B cell (primary cell): ENCODE measurements at regions not wholly inside any gene's neighbourhood (a gene's known extent, or its start where the extent isn't known, plus 50 kb on each side); places are given as distances from the start of the nearest gene placed in this dataset.

Experiments used
- ATAC-seq: fragments of 200-7000 bp; cut with Tn5 transposase; one replicate; pipeline ENCODE4 v1.10.0; 2021; ENCODE audit warnings: low read depth, mild to moderate bottlenecking, moderate number of reproducible peaks, moderate library complexity
- CTCF ChIA-PET: fragments of 350-600 bp; sonication (Branson Sonifier 250); formaldehyde crosslinking; loops from one replicate; lab custom pipeline; 2021; ENCODE audit warnings: antibody characterized with exemption, inconsistent platforms; lab: Charles Lee
- POLR2A ChIA-PET: fragments of 350-600 bp; sonication (Branson Sonifier 250); formaldehyde crosslinking; loops from one replicate; lab custom pipeline; 2021; ENCODE audit warnings: antibody characterized with exemption; lab: Charles Lee
- DNase-seq: peaks from one replicate; pipeline ENCODE4 v3.0.0; 2013
- H2AFZ ChIP-seq: 2 replicates; pipeline ENCODE4 v1.6.1; 2012; ENCODE audit warnings: mild to moderate bottlenecking, low read depth, low read length; ENCODE audit not compliant: insufficient read depth, poor library complexity, severe bottlenecking
- H3K27ac ChIP-seq, 2 donors: 1 replicate in 1 of 2; 2 replicates in 1 of 2; pipeline ENCODE4 v1.5.1; 2012 to 2013; ENCODE audit warnings: low read length in 2 of 2, mild to moderate bottlenecking in 2 of 2, moderate library complexity in 1 of 2
- H3K27me3 ChIP-seq, 4 experiments: fragments of 200-600 bp in 1 of 4; sonication (generic) in 1 of 4; replicated peaks in 1 of 4; 1 replicate in 2 of 4; 2 replicates in 2 of 4; pipeline versions ENCODE4 v1.6.1 to v1.7.0; 2013 to 2016; ENCODE audit warnings: low read length in 3 of 4, mild to moderate bottlenecking in 2 of 4, mixed read lengths in 1 of 4, moderate library complexity in 1 of 4; ENCODE audit not compliant: insufficient read depth in 4 of 4, control insufficient read depth in 3 of 4; ENCODE audit errors: control extremely low read depth in 1 of 4
- H3K36me3 ChIP-seq, 2 experiments: replicated peaks in 1 of 2; 1 replicate in 1 of 2; 2 replicates in 1 of 2; pipeline versions ENCODE4 v1.6.1 to v1.7.1; 2013; ENCODE audit warnings: low read length in 1 of 2; ENCODE audit not compliant: insufficient read depth in 2 of 2, control insufficient read depth in 1 of 2; ENCODE audit errors: control extremely low read depth in 1 of 2, extremely low read depth in 1 of 2
- H3K4me1 ChIP-seq, 2 donors: fragments of 200-600 bp in 1 of 2; sonication (generic) in 1 of 2; 1 replicate in 1 of 2; 2 replicates in 1 of 2; pipeline versions ENCODE4 v1.5.1 to v1.6.1; 2013 to 2017; ENCODE audit warnings: low read length in 2 of 2; ENCODE audit not compliant: control insufficient read depth in 2 of 2, insufficient read depth in 2 of 2
- H3K4me2 ChIP-seq: replicated peaks from 2 replicates; pipeline ENCODE3; 2012; ENCODE audit warnings: mild to moderate bottlenecking, low read depth, low read length; ENCODE audit not compliant: poor library complexity, severe bottlenecking
- H3K4me3 ChIP-seq, 5 experiments: fragments of 200-600 bp in 1 of 5; sonication (generic) in 1 of 5; 1 replicate in 3 of 5; 2 replicates in 2 of 5; pipeline versions ENCODE4 v1.5.1 to v1.7.0; 2011 to 2016; ENCODE audit warnings: low read length in 4 of 5, mild to moderate bottlenecking in 4 of 5, low read depth in 2 of 5, control low read depth in 1 of 5, moderate library complexity in 1 of 5; ENCODE audit not compliant: insufficient read depth in 1 of 5; ENCODE audit errors: control extremely low read depth in 1 of 5, extremely low read depth in 1 of 5
- H3K79me2 ChIP-seq: fragments of 200-600 bp; sonication (generic); one replicate; pipeline ENCODE4 v1.6.0; 2016; ENCODE audit warnings: low read length; ENCODE audit not compliant: control insufficient read depth, insufficient read depth
- H3K9ac ChIP-seq: fragments of 200-600 bp; sonication (generic); 2 replicates; pipeline ENCODE4 v1.6.1; 2017; ENCODE audit warnings: mild to moderate bottlenecking, low read length, moderate library complexity
- H3K9me3 ChIP-seq, 3 donors: one replicate each; pipeline versions ENCODE4 v1.6.1 to v1.7.1; 2013; ENCODE audit warnings: low read length in 2 of 3; ENCODE audit not compliant: control insufficient read depth in 2 of 3, insufficient read depth in 1 of 3; ENCODE audit errors: control extremely low read depth in 1 of 3
- H4K20me1 ChIP-seq: 2 replicates; pipeline ENCODE4 v1.6.0; 2012; ENCODE audit warnings: mild to moderate bottlenecking, low read length; ENCODE audit not compliant: insufficient read depth, control insufficient read depth, poor library complexity, severe bottlenecking
- H3K27ac Mint-ChIP-seq: one replicate; pipeline ENCODE4 v1.8.0; 2021; ENCODE audit warnings: mixed read lengths
- H3K27me3 Mint-ChIP-seq: one replicate; pipeline ENCODE4 v1.8.0; 2021; ENCODE audit warnings: mixed read lengths
- H3K4me1 Mint-ChIP-seq: one replicate; pipeline ENCODE4 v1.8.0; 2021; ENCODE audit warnings: mixed read lengths
- H3K4me3 Mint-ChIP-seq: one replicate; pipeline ENCODE4 v1.8.0; 2021; ENCODE audit warnings: mixed read lengths
- H3K9me3 Mint-ChIP-seq: one replicate; pipeline ENCODE4 v1.8.0; 2022; ENCODE audit warnings: mixed read lengths; ENCODE audit not compliant: insufficient read depth
- CTCF ChIP-seq: fragments of 200-600 bp; IDR thresholded peaks from one replicate; pipeline ENCODE4 v1.8.0; 2022; ENCODE audit warnings: antibody characterized with exemption, mild to moderate bottlenecking
- EZH2 ChIP-seq: IDR thresholded peaks from 2 replicates; pipeline ENCODE4 v1.6.1; 2012; ENCODE audit warnings: borderline replicate concordance, low read depth, mild to moderate bottlenecking, moderate library complexity, low read length; ENCODE audit not compliant: insufficient read depth, poor library complexity, severe bottlenecking
- WGBS: methylation state at CpG from one replicate; pipeline ENCODE4 v1.1.5; 2013; ENCODE audit warnings: missing lambda C conversion rate; ENCODE audit not compliant: insufficient coverage; 5-methylcytosine and 5-hydroxymethylcytosine counted together
- intact Hi-C: fragments of 100-400 bp; cut with micrococcal nuclease; formaldehyde crosslinking; loops from one replicate; pipeline ENCODE4 v1.10.0; 2022

- H3K4me2 ChIP-seq, result no peak overlapping the region
- H3K9me3 ChIP-seq, result no peaks in the 10 kb centered on the region
- no peak overlapping the region for H3K9ac ChIP-seq
- H3K36me3 ChIP-seq, result no peaks in the 10 kb centered on the region
- intact Hi-C loops, result loop anchor here (10.0 kb wide), 2 partner anchors 209 to 619 kb away; no protein-coding TSS in a partner anchor
- no peak overlapping the region for H3K4me3 Mint-ChIP-seq
- H3K4me3 ChIP-seq, result no peak overlapping the region
- H3K27me3 Mint-ChIP-seq, result peaks cover 20% of the 10 kb centered on the region
- ATAC-seq (no peak), DNase-seq (no peak)
- no peaks in the 10 kb centered on the region for H4K20me1 ChIP-seq
- peaks cover 0 to 5% (median 2%) of the 10 kb centered on the region in 4 experiments for H3K27me3 ChIP-seq
- no peak overlapping the region for H3K27ac Mint-ChIP-seq
- H3K79me2 ChIP-seq, result no peaks in the 10 kb centered on the region
- TF ChIP-seq CTCF (no peak), EZH2 (no peak)
- ChIA-PET POLR2A (no interaction called here), CTCF (interaction anchor here (0.7 to 1.4 kb wide), 4 partner anchors 9 to 660 kb away, joined by 3 to 5 read pairs (median 4); no protein-coding TSS in a partner anchor)
- H3K4me1 Mint-ChIP-seq, result peaks cover 2% of the 10 kb centered on the region
- no peaks in the 10 kb centered on the region for H3K9me3 Mint-ChIP-seq
- no peak overlapping the region for H2AFZ ChIP-seq
- H3K4me1 ChIP-seq, result no peaks in the 10 kb centered on the region
- no peak overlapping the region for H3K27ac ChIP-seq
These were observed 356.9 kb upstream of the RUNX1 start for GRCh38 chr21:35405981-35406380.

GRCh38 chr21:35404247-35404646 is 355.1 kb upstream of the RUNX1 start:
- H3K27me3 Mint-ChIP-seq, result peaks cover 17% of the 10 kb centered on the region
- 78% methylated on average over 2 of the region's 3 CpGs for WGBS
- ChIA-PET CTCF (interaction anchor here (1.0 to 1.7 kb wide), 3 partner anchors 439 to 659 kb away, joined by 3 to 4 read pairs (median 4); no protein-coding TSS in a partner anchor), POLR2A (no interaction called here)
- DNase-seq (no peak), ATAC-seq (no peak)
- Histone ChIP-seq H3K4me2 (no peak overlapping the region), H3K79me2 (no peaks in the 10 kb centered on the region), H3K27me3 (peaks cover 0 to 5% (median 2%) of the 10 kb centered on the region in 4 experiments), H3K4me1 (no peaks in the 10 kb centered on the region), H3K9me3 (no peaks in the 10 kb centered on the region), H3K36me3 (no peaks in the 10 kb centered on the region), H4K20me1 (no peaks in the 10 kb centered on the region), H3K27ac (no peak overlapping the region), H3K4me3 (no peak overlapping the region), H3K9ac (no peak overlapping the region), H2AFZ (no peak overlapping the region)
- no peak overlapping the region for H3K27ac Mint-ChIP-seq
- H3K4me3 Mint-ChIP-seq, result no peak overlapping the region
- TF ChIP-seq CTCF (no peak), EZH2 (no peak)
- H3K4me1 Mint-ChIP-seq, result peaks cover 4% of the 10 kb centered on the region
- no peaks in the 10 kb centered on the region for H3K9me3 Mint-ChIP-seq
- intact Hi-C loops, result loop anchor here (10.0 kb wide), 2 partner anchors 211 to 621 kb away; no protein-coding TSS in a partner anchor
